ENCODE measurements at regions not wholly inside any gene's neighbourhood (a gene's known extent, or its start where the extent isn't known, plus 50 kb on each side); places are given as distances from the start of the nearest gene placed in this dataset.

DNA sequence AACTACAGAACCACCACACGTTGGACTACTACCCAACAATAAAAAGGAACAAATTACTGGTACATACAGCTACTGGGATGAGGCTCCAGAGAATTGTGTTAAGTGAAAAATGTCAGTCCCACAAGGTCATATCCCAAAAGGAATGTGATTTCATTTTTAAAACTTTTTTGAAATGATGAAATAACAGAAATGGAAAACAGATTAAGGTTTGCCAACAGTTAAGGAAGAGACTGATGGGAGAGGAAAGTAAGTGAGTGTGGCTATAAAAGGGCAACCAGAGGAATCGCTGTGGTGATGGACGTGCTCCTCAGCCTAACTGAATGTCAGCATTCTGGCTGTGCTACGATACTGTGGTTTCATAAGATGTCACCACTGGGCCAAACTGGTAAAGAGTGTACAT lies 512.8 kb downstream of the UQCRFS1 start:
- TF ChIP-seq, protein P1, sequence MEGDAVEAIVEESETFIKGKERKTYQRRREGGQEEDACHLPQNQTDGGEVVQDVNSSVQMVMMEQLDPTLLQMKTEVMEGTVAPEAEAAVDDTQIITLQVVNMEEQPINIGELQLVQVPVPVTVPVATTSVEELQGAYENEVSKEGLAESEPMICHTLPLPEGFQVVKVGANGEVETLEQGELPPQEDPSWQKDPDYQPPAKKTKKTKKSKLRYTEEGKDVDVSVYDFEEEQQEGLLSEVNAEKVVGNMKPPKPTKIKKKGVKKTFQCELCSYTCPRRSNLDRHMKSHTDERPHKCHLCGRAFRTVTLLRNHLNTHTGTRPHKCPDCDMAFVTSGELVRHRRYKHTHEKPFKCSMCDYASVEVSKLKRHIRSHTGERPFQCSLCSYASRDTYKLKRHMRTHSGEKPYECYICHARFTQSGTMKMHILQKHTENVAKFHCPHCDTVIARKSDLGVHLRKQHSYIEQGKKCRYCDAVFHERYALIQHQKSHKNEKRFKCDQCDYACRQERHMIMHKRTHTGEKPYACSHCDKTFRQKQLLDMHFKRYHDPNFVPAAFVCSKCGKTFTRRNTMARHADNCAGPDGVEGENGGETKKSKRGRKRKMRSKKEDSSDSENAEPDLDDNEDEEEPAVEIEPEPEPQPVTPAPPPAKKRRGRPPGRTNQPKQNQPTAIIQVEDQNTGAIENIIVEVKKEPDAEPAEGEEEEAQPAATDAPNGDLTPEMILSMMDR (IDR thresholded peaks at IDR 0.05) = no peak
- TF ChIP-seq POLR2A (IDR thresholded peaks at IDR 0.05) = no peak
